Activated T-cell treated with anti-CD3 and anti-CD28 coated beads for 1 hour (primary cell): ENCODE measurements at regions not wholly inside any gene's neighbourhood (a gene's known extent, or its start where the extent isn't known, plus 50 kb on each side); places are given as distances from the start of the nearest gene placed in this dataset.

Source experiments
- DNase-seq: peaks from one replicate; pipeline ENCODE4 v3.0.0-alpha.2; 2020; ENCODE audit warnings: low read depth

GRCh38 chr3:101172516-101172915 lies 147.9 kb downstream of the IMPG2 start:
- DNase-seq, result no peak

DNA sequence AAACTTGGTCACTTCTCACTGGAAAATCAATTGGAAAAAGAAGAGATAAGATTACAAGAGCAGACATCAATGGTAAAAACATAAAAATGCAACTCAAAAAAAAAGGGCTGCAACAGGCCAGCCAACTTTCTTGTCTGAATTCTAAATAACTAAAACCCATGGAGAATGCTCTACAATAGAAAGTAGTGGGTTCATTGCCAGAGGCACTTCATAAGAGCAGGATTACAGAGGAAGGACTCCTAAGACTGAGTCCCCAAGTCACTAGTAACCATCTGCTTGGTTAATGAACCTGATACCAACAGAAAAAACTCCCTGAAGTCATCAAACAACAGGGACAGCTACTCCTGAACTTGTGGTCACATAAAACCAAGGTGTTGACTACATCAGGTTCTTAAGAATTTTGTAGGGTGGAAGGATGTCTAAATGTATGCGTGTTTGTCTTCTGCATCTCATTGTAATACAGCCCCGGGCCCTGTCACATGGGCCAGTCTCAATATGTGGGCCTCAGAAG lies 148.6 kb downstream of the IMPG2 start:
- no peak for DNase-seq

- DNase-seq, result no peak
Observed at GRCh38 chr3:101170806-101171558, 149.4 kb downstream of the IMPG2 start.

DNA sequence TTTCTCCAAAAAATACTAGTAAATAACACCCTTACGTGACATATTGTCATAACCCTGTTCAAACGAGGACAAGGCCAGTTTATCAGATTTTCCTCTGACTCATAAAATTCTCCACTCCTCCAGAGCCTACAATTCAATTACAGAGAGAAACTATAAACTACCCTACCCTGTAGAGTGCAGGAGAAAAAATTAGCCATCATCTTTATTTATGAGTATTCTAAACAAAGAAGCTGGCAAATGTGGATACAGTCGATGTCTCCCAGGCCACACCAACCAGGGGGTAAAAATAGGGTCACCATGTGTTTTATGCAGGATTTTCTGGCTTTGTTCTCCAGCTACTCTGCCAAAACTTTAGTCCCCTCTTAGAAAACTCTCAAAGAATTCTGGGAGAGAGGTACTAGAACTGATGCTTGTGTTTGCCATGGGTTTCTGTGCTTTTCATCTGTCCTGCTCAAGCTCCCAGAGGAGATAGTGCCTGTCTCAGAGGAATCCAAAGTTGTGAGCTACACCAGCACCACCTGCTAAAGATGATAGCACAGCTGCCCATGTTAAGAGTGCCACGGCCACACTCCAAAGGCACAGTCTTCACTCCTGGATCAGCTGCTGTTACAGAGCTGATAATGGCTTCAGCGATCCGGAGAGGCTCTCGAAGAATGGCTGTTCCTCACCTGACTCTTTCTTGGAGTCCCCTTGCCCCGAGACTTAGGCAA lies 150.2 kb downstream of the IMPG2 start:
- DNase-seq, result no peak

GRCh38 chr3:101169516-101169915 lies 150.9 kb downstream of the IMPG2 start:
- DNase-seq, result no peak

DNA sequence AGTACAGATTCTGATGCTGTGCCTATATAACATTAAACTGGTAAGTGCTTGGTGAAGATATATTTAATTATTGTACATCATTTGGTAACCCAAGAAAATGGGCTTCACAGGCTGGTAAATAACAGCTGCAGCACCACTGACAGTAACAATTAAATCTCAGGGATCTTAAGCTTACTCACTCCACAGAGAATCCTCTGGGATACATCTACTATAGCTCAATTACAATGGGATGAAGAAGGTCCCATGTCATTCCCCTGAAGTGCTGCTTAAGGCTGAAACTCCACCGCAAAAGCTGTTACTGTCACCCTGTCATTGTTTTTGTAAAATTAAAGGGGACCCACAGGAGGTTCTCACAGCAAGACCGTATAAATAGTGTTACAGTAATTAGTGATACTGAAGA lies 153.0 kb downstream of the IMPG2 start:
- no peak for DNase-seq

GRCh38 chr3:101166150-101166549 lies 154.2 kb downstream of the IMPG2 start:
- no peak for DNase-seq

DNA sequence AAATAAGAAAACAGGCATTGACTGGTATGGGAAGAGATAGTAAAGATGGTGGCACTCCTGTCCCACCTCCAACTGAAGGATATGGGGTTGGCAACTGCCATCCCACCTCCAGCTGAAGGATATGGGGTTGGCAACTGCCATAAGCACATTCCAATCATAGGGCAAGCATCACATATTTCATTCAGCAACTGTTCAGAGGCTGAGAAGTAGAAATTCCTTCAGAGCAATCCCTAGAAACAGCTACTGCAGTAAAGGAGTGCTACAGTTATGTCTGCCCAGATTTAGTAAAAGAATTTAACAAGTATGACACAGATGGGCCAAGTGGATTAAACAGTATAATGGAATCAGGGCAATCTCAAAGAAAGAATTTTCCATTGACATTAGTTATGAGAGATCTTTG lies 156.8 kb downstream of the IMPG2 start:
- DNase-seq, result no peak

- no peak for DNase-seq
Observed at GRCh38 chr3:101159478-101159877, 160.9 kb downstream of the IMPG2 start.

DNA sequence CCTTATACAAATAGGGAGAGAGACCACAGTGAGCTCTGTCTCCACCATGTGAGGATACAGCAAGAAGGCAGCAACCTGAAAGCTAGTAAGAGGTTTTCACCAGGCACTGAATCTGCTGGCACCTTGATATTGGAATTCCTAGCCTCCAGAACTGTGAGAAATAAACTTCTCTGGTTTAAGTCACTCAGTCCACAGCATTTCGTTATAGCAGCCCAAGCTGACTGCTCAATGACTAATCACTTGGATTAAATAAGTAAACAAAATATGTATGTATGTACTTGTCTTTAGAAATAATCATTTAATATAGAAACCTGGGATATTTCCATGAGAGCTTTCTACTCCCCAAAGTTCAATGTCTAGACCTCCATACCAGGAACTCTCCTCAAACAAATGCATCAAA lies 162.0 kb downstream of the IMPG2 start:
- no peak for DNase-seq

GRCh38 chr3:101156787-101157345 lies 163.5 kb downstream of the IMPG2 start:
- no peak for DNase-seq

GRCh38 chr3:101155825-101156224 lies 162.6 kb upstream of the ABI3BP start:
- no peak for DNase-seq

DNA sequence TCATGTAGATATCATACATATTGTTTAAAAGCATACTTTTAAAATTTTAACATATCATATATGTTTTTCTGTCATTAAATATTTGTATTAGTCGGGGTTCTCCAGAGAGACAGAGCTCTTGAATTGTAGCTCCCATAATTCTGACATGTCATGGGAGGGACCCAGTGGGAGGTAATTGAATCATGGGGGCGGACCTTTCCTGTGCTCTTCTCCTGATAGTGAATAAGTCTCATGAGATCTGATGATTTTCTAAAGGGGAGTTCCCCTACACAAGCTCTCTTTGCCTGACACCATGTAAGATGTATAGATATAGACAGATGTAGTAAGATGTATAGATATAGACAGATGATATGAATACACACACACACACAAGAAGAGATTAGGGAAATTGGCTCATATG lies 161.2 kb upstream of the ABI3BP start:
- no peak for DNase-seq

DNA sequence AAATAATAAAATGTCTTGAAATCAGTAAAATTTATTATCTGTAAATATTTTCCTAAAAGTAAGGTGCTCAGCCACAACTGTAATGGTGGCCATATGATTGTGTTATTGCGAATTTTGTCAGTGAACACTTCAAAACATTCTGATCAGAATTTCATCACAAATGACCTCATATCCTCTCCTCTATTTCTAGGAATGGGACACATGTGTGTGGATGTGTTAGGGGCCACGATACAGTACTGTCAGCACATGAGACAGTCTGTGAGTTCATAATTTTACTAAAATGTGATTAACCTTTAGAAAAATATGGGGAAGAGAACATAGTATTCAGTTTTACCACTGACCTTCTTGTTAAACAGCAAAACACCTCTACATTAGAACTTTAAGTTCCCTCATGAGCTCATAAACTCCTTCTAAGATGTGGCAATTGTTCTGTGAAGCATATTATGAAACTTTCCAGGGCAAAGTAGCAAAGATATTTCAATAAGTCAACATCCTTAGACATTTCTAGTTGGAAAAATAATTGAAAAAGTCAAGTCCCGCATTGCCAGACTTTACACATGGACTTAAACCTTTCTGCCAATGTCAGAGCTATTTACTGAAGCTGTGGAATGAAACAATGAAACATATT lies 158.2 kb upstream of the ABI3BP start:
- no peak for DNase-seq

DNA sequence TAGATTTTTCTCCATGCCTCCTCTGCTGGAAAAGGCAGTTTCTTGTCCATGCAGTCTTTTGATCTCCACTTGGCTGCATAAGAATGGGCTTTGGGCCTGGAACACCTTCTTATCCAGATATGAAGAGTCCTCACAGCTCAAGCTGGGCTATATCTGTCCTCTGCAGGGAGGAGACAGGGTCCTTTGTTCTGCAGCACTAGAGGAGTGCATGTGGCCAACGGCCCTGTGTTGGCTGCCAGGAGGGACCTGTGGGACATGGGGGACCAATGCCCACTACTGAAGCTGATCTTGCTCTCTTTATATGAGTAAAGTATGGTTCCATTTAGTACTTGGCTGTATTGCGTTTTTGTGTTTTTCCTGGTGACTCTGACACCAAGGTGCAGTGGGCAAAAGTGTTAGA lies 157.3 kb upstream of the ABI3BP start:
- DNase-seq, result no peak

- no peak for DNase-seq
Observed at GRCh38 chr3:101149707-101150106, 156.5 kb upstream of the ABI3BP start.

DNA sequence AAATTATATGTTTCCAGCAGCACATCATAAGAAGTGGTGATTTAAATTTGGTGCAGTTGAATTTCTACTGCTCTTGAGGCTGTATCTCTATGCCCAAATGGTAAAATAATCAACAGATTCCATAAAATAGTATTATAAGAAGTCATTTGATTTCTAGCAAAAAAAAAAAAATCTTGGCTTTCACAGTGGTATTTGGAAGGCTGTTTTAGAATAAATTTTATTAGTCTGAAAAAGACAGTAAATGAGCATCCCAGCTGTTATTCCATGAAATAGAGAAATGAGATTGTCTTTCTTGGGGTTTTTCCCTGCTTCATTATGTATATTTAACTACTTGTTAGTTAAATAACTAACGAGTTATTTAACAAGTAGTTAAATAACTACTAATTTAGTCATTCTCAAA lies 156.0 kb upstream of the ABI3BP start:
- DNase-seq, result no peak

DNA sequence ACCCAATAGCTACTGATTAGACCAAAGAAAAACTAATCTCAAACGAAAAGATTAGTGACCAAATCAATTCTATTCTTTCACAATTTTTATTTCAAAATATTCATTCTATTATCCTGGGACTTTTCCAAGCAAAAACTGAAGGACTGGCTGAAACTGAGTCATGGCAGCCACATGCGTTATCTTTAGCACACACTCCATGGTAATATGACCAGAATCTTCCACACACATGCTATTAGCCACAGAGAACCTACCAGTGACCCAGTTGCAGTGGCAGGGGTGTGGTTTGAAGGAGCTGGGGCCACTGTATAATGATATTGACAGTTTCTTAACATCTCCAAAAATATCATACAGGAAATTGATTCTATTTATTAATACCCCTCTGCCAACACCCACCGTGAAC lies 154.8 kb upstream of the ABI3BP start:
- DNase-seq, result no peak

- no peak for DNase-seq
Observed at GRCh38 chr3:101146946-101147345, 153.7 kb upstream of the ABI3BP start.

DNA sequence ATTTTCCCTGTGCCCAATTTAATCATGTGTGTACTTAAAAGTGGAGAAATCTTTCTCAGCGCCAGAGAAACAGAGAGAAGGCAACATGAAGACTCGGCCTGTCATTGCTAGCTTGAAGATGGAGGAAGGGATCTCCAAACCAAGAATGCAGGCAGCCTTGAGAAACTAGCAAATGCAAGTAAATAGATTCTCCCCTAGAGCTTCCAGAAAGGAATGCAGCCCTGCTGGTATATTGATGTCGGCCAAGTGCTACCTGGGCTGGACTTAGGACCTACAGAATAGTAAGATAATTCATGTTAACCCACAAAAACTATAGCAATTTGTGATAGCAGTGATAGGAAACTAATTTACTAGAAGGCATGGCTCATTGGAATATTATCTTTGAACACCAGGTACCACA lies 150.9 kb upstream of the ABI3BP start:
- no peak for DNase-seq

GRCh38 chr3:101143012-101143411 lies 149.8 kb upstream of the ABI3BP start:
- DNase-seq, result no peak

DNA sequence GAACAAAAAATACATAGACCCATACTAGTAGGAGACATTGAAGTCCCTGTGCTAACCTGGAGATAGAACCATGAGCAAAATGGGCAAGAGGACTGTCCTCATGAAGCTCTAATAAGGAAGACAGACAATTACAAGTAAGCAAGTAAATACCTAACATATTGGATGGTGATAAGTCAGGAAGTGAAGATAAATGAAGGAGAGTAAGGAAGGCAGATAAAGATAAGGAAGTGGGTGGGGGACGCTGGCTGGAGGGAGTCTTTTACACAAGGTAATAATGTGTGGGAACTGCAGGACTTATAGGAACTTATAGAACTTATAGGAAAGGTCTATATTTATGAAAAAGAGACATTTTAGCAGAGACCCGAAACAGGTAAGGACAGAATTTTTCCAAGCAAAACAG lies 148.9 kb upstream of the ABI3BP start:
- DNase-seq, result no peak

- DNase-seq, result no peak
Observed at GRCh38 chr3:101141135-101141534, 147.9 kb upstream of the ABI3BP start.
